ENCODE measurements at regions not wholly inside any gene's neighbourhood (a gene's known extent, or its start where the extent isn't known, plus 50 kb on each side); places are given as distances from the start of the nearest gene placed in this dataset.

DNA sequence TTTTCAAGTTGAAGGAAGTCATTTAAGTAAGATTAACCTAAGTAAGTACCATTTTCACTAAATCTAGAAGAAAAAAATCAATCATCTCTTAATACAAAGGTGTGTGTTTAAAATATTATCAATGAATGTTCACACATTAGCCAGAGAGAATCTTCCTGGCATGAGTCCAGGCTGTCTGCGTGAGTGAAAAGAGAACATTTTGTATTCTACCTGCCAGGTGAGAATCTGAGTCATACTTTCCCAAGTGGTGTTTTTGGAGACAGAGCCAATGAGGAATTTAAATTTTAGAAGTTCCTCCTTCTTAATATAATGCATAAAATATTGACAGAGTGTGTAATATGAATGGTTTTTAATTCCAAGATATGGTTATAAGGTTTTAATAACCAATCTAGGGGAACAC is 371.8 kb upstream of the NR3C2 start:
- no peaks in the 10 kb centered on the region for H3K79me2 ChIP-seq (ENCODE audit: low read length)
- H3K36me3 ChIP-seq (replicated peaks; ENCODE audit: low read depth, low read length) = no peaks in the 10 kb centered on the region
- H3K9me3 ChIP-seq (ENCODE audit: insufficient read depth, low read length) = 0 out of 2 replicates have a peak, but pooled peaks cover 4% of the 10 kb centered on the region
- H3K27ac ChIP-seq (ENCODE audit: low read length) = no peak overlapping the region
- no peaks in the 10 kb centered on the region for H3K27me3 ChIP-seq (ENCODE audit: low read depth, low read length)
- no peak overlapping the region for H3K4me2 ChIP-seq (ENCODE audit: low read length)
- H2AFZ ChIP-seq (ENCODE audit: low read depth, low read length) = no peak overlapping the region
- no peak for TF ChIP-seq EZH2phosphoT487 (IDR thresholded peaks at IDR 0.05; ENCODE audit: low read depth)
- TF ChIP-seq, protein P1, sequence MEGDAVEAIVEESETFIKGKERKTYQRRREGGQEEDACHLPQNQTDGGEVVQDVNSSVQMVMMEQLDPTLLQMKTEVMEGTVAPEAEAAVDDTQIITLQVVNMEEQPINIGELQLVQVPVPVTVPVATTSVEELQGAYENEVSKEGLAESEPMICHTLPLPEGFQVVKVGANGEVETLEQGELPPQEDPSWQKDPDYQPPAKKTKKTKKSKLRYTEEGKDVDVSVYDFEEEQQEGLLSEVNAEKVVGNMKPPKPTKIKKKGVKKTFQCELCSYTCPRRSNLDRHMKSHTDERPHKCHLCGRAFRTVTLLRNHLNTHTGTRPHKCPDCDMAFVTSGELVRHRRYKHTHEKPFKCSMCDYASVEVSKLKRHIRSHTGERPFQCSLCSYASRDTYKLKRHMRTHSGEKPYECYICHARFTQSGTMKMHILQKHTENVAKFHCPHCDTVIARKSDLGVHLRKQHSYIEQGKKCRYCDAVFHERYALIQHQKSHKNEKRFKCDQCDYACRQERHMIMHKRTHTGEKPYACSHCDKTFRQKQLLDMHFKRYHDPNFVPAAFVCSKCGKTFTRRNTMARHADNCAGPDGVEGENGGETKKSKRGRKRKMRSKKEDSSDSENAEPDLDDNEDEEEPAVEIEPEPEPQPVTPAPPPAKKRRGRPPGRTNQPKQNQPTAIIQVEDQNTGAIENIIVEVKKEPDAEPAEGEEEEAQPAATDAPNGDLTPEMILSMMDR (IDR thresholded peaks at IDR 0.05; ENCODE audit: low read depth, low read length) = no peak
- H4K20me1 ChIP-seq (ENCODE audit: insufficient read depth, low read length) = no peaks in the 10 kb centered on the region
- no peak overlapping the region for H3K9ac ChIP-seq (ENCODE audit: low read length)
- no peak overlapping the region for H3K4me3 ChIP-seq (ENCODE audit: low read length)
- peaks cover 13% of the 10 kb centered on the region for H3K4me1 ChIP-seq (ENCODE audit: low read length)

- Histone ChIP-seq H3K27ac (ENCODE audit: low read length) (no peak overlapping the region), H3K4me2 (ENCODE audit: low read length) (no peak overlapping the region), H3K9ac (ENCODE audit: low read length) (no peak overlapping the region), H4K20me1 (ENCODE audit: insufficient read depth, low read length) (no peaks in the 10 kb centered on the region), H3K79me2 (ENCODE audit: low read length) (no peaks in the 10 kb centered on the region), H3K36me3 (replicated peaks; ENCODE audit: low read depth, low read length) (no peaks in the 10 kb centered on the region), H2AFZ (ENCODE audit: low read depth, low read length) (no peak overlapping the region), H3K4me3 (ENCODE audit: low read length) (no peak overlapping the region), H3K27me3 (ENCODE audit: low read depth, low read length) (no peaks in the 10 kb centered on the region), H3K4me1 (ENCODE audit: low read length) (peaks cover 13% of the 10 kb centered on the region), H3K9me3 (ENCODE audit: insufficient read depth, low read length) (0 out of 2 replicates have a peak, but pooled peaks cover 4% of the 10 kb centered on the region)
- no peak for TF ChIP-seq EZH2phosphoT487 (IDR thresholded peaks at IDR 0.05; ENCODE audit: low read depth)
- TF ChIP-seq, protein P1 (IDR thresholded peaks at IDR 0.05; ENCODE audit: low read depth, low read length) = no peak
These were observed 371.1 kb upstream of the NR3C2 start for GRCh38 chr4:148813289-148813688.

DNA sequence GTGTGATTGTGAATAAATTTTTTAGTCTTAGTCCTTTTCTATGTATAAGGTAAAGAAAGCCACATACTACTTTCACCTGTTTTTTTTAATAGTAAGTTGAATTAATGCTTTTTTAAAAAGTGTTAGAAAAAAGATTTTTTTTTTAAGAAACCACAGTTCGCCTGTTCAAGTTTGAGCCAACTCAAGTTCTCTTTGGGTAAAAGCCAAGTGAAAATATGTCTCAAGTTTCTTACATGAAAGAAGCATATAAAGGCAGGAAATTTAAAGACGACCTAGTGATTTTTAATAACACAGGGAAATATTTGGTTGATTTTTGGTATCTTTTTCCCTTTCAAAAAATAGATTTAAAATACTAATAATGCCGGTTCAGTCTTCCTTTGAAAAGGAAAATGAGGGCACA is 369.9 kb upstream of the NR3C2 start:
- no peak for TF ChIP-seq EZH2phosphoT487 (IDR thresholded peaks at IDR 0.05; ENCODE audit: low read depth)
- TF ChIP-seq, protein P1 (IDR thresholded peaks at IDR 0.05; ENCODE audit: low read depth, low read length) = no peak
- Histone ChIP-seq H3K79me2 (ENCODE audit: low read length) (no peaks in the 10 kb centered on the region), H3K4me2 (ENCODE audit: low read length) (no peak overlapping the region), H3K36me3 (replicated peaks; ENCODE audit: low read depth, low read length) (no peaks in the 10 kb centered on the region), H3K9ac (ENCODE audit: low read length) (no peak overlapping the region), H3K27ac (ENCODE audit: low read length) (no peak overlapping the region), H3K4me3 (ENCODE audit: low read length) (no peak overlapping the region), H4K20me1 (ENCODE audit: insufficient read depth, low read length) (no peaks in the 10 kb centered on the region), H3K9me3 (ENCODE audit: insufficient read depth, low read length) (0 out of 2 replicates have a peak, but pooled peaks cover 4% of the 10 kb centered on the region), H2AFZ (ENCODE audit: low read depth, low read length) (no peak overlapping the region), H3K27me3 (ENCODE audit: low read depth, low read length) (no peaks in the 10 kb centered on the region), H3K4me1 (ENCODE audit: low read length) (peaks cover 13% of the 10 kb centered on the region)

DNA sequence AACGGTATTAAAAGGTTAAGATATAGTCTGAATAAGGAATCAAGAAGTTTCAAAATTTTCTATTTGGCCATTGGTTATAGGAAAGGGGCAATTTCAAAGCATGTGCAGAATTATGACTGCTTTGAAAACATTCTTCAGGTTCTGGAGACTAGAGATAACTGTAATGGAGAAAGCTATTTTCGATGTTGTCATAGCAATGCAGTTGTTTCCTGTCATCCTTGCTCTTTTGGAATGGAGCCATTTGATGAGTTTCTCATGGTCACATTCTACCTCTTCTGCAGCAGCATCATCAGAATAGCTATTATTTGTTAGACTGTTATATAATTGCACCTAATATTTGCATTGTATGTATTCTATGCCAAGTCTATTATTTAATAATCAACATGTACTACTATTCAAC is 368.2 kb upstream of the NR3C2 start:
- H2AFZ ChIP-seq (ENCODE audit: low read depth, low read length) = no peak overlapping the region
- no peaks in the 10 kb centered on the region for H3K79me2 ChIP-seq (ENCODE audit: low read length)
- no peaks in the 10 kb centered on the region for H4K20me1 ChIP-seq (ENCODE audit: insufficient read depth, low read length)
- H3K27ac ChIP-seq (ENCODE audit: low read length) = no peak overlapping the region
- H3K36me3 ChIP-seq (replicated peaks; ENCODE audit: low read depth, low read length) = no peaks in the 10 kb centered on the region
- TF ChIP-seq, protein P1 (IDR thresholded peaks at IDR 0.05; ENCODE audit: low read depth, low read length) = no peak
- TF ChIP-seq EZH2phosphoT487 (IDR thresholded peaks at IDR 0.05; ENCODE audit: low read depth) = no peak
- H3K9ac ChIP-seq (ENCODE audit: low read length) = no peak overlapping the region
- no peak overlapping the region for H3K4me2 ChIP-seq (ENCODE audit: low read length)
- 0 out of 2 replicates have a peak, but pooled peaks cover 4% of the 10 kb centered on the region for H3K9me3 ChIP-seq (ENCODE audit: insufficient read depth, low read length)
- H3K4me1 ChIP-seq (ENCODE audit: low read length) = peaks cover 13% of the 10 kb centered on the region
- H3K4me3 ChIP-seq (ENCODE audit: low read length) = no peak overlapping the region
- no peaks in the 10 kb centered on the region for H3K27me3 ChIP-seq (ENCODE audit: low read depth, low read length)

Data from OCI-LY3 (cell line).